ENCODE measurements at regions not wholly inside any gene's neighbourhood (a gene's known extent, or its start where the extent isn't known, plus 50 kb on each side); places are given as distances from the start of the nearest gene placed in this dataset.

DNA sequence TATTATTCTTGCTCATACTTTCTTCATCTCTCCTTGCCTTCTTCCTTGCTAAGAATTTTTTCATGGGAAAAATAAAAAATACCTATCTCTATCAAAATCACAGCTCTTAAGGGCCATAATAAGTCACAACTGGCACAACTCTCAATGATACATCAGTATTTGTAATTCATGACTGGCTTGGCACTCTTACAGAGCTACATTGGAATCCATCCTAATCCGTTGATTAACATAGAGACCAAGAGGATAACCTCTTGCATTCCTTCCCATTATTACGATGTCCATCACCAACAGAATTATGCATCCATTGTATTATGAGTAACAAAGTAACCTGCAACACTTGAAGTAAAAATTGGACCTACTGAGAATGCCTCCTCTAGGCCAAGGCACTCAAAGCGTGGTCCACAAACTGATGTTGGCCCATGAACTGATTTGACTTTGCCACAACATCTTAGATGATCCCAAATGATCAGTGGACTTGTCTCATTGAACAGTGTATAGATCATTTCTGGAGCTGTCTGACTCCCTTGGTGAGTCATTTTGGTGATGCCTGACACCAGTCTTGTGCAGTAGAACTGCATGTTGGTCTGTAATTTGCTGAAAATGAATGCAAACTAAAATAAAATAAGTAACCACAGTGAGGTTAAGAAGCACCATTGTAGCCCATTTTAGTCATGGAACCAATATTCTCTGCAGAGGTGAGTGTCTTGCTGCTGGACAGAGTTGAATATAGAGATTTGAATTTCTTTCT, 163.2 kb downstream of the AXIN2 start:
- Histone ChIP-seq H3K9me3 (ENCODE audit: control insufficient read depth in 1 of 2, low read length in 2 of 2) (no peaks in the 10 kb centered on the region), H3K4me3 (ENCODE audit: low read depth in 1 of 2, low read length in 2 of 2) (no peak overlapping the region), H3K27ac (ENCODE audit: low read depth, low read length) (no peak overlapping the region)

DNA sequence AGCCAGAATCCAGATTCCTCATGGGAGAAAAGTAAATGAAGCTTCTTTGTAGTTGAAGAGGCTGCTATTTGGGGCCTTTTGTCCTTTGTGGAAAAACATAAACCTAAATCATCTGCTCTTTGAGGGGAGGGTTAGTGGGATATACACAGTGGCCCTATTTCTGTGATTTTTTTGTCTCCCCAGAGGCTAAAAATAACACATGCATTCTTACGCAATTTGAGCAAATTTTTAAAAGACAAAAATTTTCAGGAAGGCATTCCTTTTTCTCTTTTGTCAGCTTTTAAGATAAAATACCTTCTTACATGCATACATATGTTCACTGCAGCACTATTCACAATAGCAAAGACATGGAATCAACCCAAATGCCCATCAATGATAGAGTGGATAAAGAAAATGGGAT, 165.5 kb downstream of the AXIN2 start:
- peaks cover 3 to 5% of the 10 kb centered on the region in 2 donors for H3K4me1 ChIP-seq (ENCODE audit: control insufficient read depth in 1 of 2, insufficient read depth in 2 of 2, low read length in 2 of 2)
- no peaks in the 10 kb centered on the region for H3K27me3 ChIP-seq (ENCODE audit: control insufficient read depth in 1 of 2, insufficient read depth in 2 of 2, low read length in 2 of 2)
- H3K27ac ChIP-seq (ENCODE audit: low read depth, low read length) = no peak overlapping the region
- H3K36me3 ChIP-seq (ENCODE audit: control insufficient read depth in 1 of 2, insufficient read depth in 2 of 2, low read length in 2 of 2) = no peaks in the 10 kb centered on the region
- no peaks in the 10 kb centered on the region for H3K9me3 ChIP-seq (ENCODE audit: control insufficient read depth in 1 of 2, low read length in 2 of 2)
- no peak overlapping the region for H3K9ac ChIP-seq (ENCODE audit: low read depth in 1 of 2, low read length in 2 of 2)
- H3K4me3 ChIP-seq (ENCODE audit: low read depth in 1 of 2, low read length in 2 of 2) = no peak overlapping the region

More for the DNA sequence above, 163.2 kb downstream of the AXIN2 start:
- Histone ChIP-seq H3K4me1 (ENCODE audit: control insufficient read depth in 1 of 2, insufficient read depth in 2 of 2, low read length in 2 of 2) (peaks cover 4 to 8% of the 10 kb centered on the region in 2 donors), H3K27me3 (ENCODE audit: control insufficient read depth in 1 of 2, insufficient read depth in 2 of 2, low read length in 2 of 2) (no peaks in the 10 kb centered on the region), H3K9ac (ENCODE audit: low read depth in 1 of 2, low read length in 2 of 2) (no peak overlapping the region), H3K36me3 (ENCODE audit: control insufficient read depth in 1 of 2, insufficient read depth in 2 of 2, low read length in 2 of 2) (no peaks in the 10 kb centered on the region)

DNA sequence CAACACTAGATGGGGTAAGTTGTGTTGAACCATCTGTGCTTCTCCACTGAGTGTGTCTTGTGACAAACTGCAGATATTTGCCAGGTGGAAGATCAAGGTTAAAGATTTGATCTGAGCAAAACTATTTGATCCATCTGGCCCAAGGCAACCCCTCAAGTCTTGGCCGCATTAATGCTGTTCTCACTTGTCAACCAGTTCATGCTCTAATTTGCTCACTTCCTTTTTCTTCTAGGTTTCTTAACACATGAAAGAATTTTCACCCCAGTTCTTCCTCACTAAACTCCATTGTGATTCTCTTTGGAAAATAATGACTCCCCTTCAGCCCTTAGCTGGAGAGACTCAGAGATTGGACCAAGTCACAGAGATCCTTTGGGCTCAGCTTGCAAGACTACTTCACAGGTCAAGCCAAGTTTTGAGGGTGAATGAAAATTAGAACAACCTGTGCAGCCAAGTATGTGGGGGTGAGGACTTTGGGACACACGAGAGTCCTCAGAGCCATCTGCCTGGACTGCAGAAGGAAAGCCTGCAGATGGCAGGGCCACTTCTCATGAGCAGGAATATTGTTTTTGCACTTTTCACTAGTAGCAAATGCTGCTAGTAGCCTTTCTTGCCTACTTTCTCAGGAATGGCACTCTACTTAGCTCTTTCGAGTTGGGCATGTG, 166.5 kb downstream of the AXIN2 start:
- no peaks in the 10 kb centered on the region for H3K36me3 ChIP-seq (ENCODE audit: control insufficient read depth in 1 of 2, insufficient read depth in 2 of 2, low read length in 2 of 2)
- no peaks in the 10 kb centered on the region for H3K27me3 ChIP-seq (ENCODE audit: control insufficient read depth in 1 of 2, insufficient read depth in 2 of 2, low read length in 2 of 2)
- H3K4me3 ChIP-seq (ENCODE audit: low read depth in 1 of 2, low read length in 2 of 2) = no peak overlapping the region
- no peak overlapping the region for H3K27ac ChIP-seq (ENCODE audit: low read depth, low read length)
- H3K9me3 ChIP-seq (ENCODE audit: control insufficient read depth in 1 of 2, low read length in 2 of 2) = no peaks in the 10 kb centered on the region
- no peaks in the 10 kb centered on the region for H3K4me1 ChIP-seq (ENCODE audit: control insufficient read depth in 1 of 2, insufficient read depth in 2 of 2, low read length in 2 of 2)
- H3K9ac ChIP-seq (ENCODE audit: low read depth in 1 of 2, low read length in 2 of 2) = no peak overlapping the region

DNA sequence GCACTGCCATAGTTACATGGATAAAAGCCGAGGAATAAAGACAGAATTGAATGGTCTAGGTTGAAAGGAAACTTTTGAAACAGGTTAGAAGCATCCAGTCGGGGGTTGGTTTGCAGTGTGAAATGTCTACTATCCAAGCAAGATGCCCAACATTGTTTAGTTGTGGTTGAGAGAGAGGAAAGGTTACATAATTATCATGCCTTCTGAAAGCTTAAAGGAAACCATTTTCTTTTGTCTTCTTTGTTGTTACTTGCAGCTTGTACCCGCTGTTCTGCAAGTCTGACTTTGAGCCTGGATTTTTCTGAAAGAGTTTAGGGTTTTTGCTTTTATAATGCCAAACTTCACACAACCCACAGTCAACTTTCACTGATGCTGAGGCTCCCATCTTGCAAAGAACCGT, 167.9 kb downstream of the AXIN2 start:
- Histone ChIP-seq H3K9ac (ENCODE audit: low read depth in 1 of 2, low read length in 2 of 2) (no peak overlapping the region), H3K4me3 (ENCODE audit: low read depth in 1 of 2, low read length in 2 of 2) (no peak overlapping the region), H3K27me3 (ENCODE audit: control insufficient read depth in 1 of 2, insufficient read depth in 2 of 2, low read length in 2 of 2) (no peaks in the 10 kb centered on the region), H3K36me3 (ENCODE audit: control insufficient read depth in 1 of 2, insufficient read depth in 2 of 2, low read length in 2 of 2) (no peaks in the 10 kb centered on the region), H3K4me1 (ENCODE audit: control insufficient read depth in 1 of 2, insufficient read depth in 2 of 2, low read length in 2 of 2) (no peaks in the 10 kb centered on the region), H3K9me3 (ENCODE audit: control insufficient read depth in 1 of 2, low read length in 2 of 2) (no peaks in the 10 kb centered on the region), H3K27ac (ENCODE audit: low read depth, low read length) (no peak overlapping the region)

DNA sequence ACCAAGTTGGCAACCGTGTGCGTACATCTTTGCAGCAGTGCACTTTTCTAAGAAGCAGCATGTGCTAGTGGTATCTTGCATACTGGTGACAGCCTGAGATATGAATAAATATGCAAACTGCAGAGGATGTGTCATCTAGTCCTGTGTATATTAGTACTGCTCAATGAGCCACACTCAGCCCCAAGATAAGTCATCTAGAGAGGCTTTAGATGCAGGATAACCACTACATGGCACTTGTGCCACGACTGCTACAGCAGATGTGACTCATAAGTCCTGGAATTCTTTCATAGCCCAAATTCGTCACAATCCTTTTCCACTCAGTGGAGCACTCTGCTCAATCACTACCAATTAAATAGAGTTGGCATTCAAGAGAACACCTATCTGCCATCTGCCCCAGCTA, 171.5 kb downstream of the AXIN2 start:
- no peaks in the 10 kb centered on the region for H3K36me3 ChIP-seq (ENCODE audit: control insufficient read depth in 1 of 2, insufficient read depth in 2 of 2, low read length in 2 of 2)
- H3K27me3 ChIP-seq (ENCODE audit: control insufficient read depth in 1 of 2, insufficient read depth in 2 of 2, low read length in 2 of 2) = no peaks in the 10 kb centered on the region
- H3K4me3 ChIP-seq (ENCODE audit: low read depth in 1 of 2, low read length in 2 of 2) = no peak overlapping the region
- H3K27ac ChIP-seq (ENCODE audit: low read depth, low read length) = no peak overlapping the region
- no peaks in the 10 kb centered on the region for H3K9me3 ChIP-seq (ENCODE audit: control insufficient read depth in 1 of 2, low read length in 2 of 2)
- H3K9ac ChIP-seq (ENCODE audit: low read depth in 1 of 2, low read length in 2 of 2) = no peak overlapping the region
- H3K4me1 ChIP-seq (ENCODE audit: control insufficient read depth in 1 of 2, insufficient read depth in 2 of 2, low read length in 2 of 2) = no peaks in the 10 kb centered on the region

DNA sequence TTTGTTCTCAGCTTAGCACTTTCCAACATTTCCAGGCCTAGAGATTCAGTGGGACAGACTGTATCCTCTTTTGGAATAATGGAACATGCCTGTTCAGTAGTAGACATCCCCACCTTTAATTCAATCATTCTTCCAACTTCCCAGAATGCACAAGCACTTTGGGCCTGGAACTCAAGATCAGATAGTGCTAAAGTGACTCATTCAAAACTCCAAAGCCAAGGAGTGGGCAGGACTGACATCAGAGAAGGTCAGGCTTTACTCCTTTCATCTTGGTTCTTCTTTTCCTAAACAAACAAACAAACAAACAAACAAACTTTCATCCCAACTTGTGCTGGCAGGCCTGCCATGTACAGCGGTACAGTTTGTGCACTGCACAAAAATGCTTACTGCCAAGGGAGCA, 172.0 kb downstream of the AXIN2 start:
- Histone ChIP-seq H3K4me3 (ENCODE audit: low read depth in 1 of 2, low read length in 2 of 2) (no peak overlapping the region), H3K9me3 (ENCODE audit: control insufficient read depth in 1 of 2, low read length in 2 of 2) (no peaks in the 10 kb centered on the region), H3K4me1 (ENCODE audit: control insufficient read depth in 1 of 2, insufficient read depth in 2 of 2, low read length in 2 of 2) (no peaks in the 10 kb centered on the region), H3K9ac (ENCODE audit: low read depth in 1 of 2, low read length in 2 of 2) (no peak overlapping the region), H3K36me3 (ENCODE audit: control insufficient read depth in 1 of 2, insufficient read depth in 2 of 2, low read length in 2 of 2) (no peaks in the 10 kb centered on the region), H3K27ac (ENCODE audit: low read depth, low read length) (no peak overlapping the region), H3K27me3 (ENCODE audit: control insufficient read depth in 1 of 2, insufficient read depth in 2 of 2, low read length in 2 of 2) (no peaks in the 10 kb centered on the region)

DNA sequence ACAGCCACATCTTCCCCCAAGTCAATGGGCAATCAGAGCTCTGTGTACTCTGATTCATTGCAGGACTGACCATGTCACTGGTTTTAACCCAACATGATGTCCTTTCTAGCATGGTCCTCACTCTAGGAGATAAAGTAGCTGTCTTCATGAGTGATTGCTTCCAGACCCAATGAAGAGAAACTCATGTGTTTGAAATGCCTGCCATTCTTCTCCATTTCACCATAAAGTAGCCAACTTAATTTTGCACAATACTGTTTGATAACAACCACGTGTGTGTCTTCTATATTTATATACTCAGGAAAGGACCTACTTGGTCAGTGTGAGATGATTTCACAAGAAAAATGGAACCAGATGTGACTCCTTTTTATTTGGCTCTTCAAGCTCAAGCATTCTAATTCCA, 172.5 kb downstream of the AXIN2 start:
- no peak overlapping the region for H3K4me3 ChIP-seq (ENCODE audit: low read depth in 1 of 2, low read length in 2 of 2)
- no peaks in the 10 kb centered on the region for H3K27me3 ChIP-seq (ENCODE audit: control insufficient read depth in 1 of 2, insufficient read depth in 2 of 2, low read length in 2 of 2)
- H3K36me3 ChIP-seq (ENCODE audit: control insufficient read depth in 1 of 2, insufficient read depth in 2 of 2, low read length in 2 of 2) = no peaks in the 10 kb centered on the region
- H3K9me3 ChIP-seq (ENCODE audit: control insufficient read depth in 1 of 2, low read length in 2 of 2) = no peaks in the 10 kb centered on the region
- H3K4me1 ChIP-seq (ENCODE audit: control insufficient read depth in 1 of 2, insufficient read depth in 2 of 2, low read length in 2 of 2) = no peaks in the 10 kb centered on the region
- H3K9ac ChIP-seq (ENCODE audit: low read depth in 1 of 2, low read length in 2 of 2) = no peak overlapping the region
- H3K27ac ChIP-seq (ENCODE audit: low read depth, low read length) = no peak overlapping the region

DNA sequence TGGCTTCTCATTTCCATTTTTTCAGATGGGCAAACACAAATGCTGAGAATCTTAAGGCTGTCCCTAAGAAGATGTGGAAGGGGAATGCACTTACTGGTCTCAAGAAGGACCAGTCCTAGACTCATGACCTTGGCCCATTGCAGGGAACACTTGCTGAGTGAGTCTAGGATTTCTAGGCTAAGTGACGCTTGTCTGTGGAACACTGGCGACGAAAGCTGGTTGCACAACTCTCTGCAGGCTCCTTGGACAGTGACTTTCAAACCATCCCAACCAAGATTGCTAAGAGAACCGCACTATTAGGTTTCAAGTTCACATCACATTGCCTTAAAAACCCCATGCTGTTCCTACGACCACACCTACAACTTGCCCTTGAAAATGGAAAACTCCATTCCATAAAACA, 174.1 kb downstream of the AXIN2 start:
- no peaks in the 10 kb centered on the region for H3K4me1 ChIP-seq (ENCODE audit: control insufficient read depth in 1 of 2, insufficient read depth in 2 of 2, low read length in 2 of 2)
- no peak overlapping the region for H3K4me3 ChIP-seq (ENCODE audit: low read depth in 1 of 2, low read length in 2 of 2)
- no peaks in the 10 kb centered on the region for H3K27me3 ChIP-seq (ENCODE audit: control insufficient read depth in 1 of 2, insufficient read depth in 2 of 2, low read length in 2 of 2)
- H3K36me3 ChIP-seq (ENCODE audit: control insufficient read depth in 1 of 2, insufficient read depth in 2 of 2, low read length in 2 of 2) = no peaks in the 10 kb centered on the region
- H3K9me3 ChIP-seq (ENCODE audit: control insufficient read depth in 1 of 2, low read length in 2 of 2) = no peaks in the 10 kb centered on the region
- no peak overlapping the region for H3K9ac ChIP-seq (ENCODE audit: low read depth in 1 of 2, low read length in 2 of 2)
- H3K27ac ChIP-seq (ENCODE audit: low read depth, low read length) = no peak overlapping the region

DNA sequence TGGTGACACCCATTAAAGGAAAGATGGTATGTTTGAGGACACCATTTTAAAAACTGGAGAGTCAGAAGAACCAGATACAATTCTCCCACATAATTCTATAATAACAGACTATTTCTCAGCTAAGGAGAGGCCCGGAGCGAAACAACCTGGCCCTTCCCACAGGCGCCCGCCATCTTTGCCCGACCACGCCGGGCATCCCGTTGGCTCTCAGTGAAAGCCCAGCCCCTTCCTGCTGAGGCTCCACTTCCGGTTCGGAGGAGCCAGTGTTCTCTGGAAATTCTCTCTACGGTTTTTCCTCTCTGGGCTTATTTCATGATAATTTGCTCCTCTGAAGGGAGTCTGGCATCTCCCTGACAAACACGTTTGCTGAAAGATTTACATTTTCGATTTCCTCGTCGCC, 175.7 kb downstream of the AXIN2 start:
- no peaks in the 10 kb centered on the region for H3K27me3 ChIP-seq (ENCODE audit: control insufficient read depth in 1 of 2, insufficient read depth in 2 of 2, low read length in 2 of 2)
- H3K4me1 ChIP-seq (ENCODE audit: control insufficient read depth in 1 of 2, insufficient read depth in 2 of 2, low read length in 2 of 2) = no peaks in the 10 kb centered on the region
- no peaks in the 10 kb centered on the region for H3K9me3 ChIP-seq (ENCODE audit: control insufficient read depth in 1 of 2, low read length in 2 of 2)
- H3K9ac ChIP-seq (ENCODE audit: low read depth in 1 of 2, low read length in 2 of 2) = no peak overlapping the region
- no peak overlapping the region for H3K27ac ChIP-seq (ENCODE audit: low read depth, low read length)
- no peak overlapping the region for H3K4me3 ChIP-seq (ENCODE audit: low read depth in 1 of 2, low read length in 2 of 2)
- H3K36me3 ChIP-seq (ENCODE audit: control insufficient read depth in 1 of 2, insufficient read depth in 2 of 2, low read length in 2 of 2) = no peaks in the 10 kb centered on the region

DNA sequence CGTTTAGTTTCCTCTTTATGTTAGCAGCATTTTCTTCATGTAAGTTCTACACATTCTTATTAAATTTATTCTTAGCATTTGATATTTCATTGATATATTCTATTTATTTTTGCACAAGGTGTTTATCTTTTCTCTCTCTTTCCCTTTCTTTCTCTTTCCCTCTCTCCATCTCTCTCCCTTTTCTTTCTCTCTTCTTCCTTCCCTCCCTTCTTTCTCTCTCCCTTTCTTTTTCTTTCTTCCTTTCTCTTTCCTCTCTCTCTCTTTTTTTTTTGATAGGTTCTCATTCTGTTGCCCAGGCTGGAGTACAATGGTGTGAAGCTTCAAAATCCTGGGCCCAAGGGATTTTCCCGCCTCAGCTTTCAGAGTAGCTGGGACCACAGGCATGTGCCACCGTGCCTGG, 176.4 kb downstream of the AXIN2 start:
- Histone ChIP-seq H3K36me3 (ENCODE audit: control insufficient read depth in 1 of 2, insufficient read depth in 2 of 2, low read length in 2 of 2) (no peaks in the 10 kb centered on the region), H3K4me3 (ENCODE audit: low read depth in 1 of 2, low read length in 2 of 2) (no peak overlapping the region), H3K9ac (ENCODE audit: low read depth in 1 of 2, low read length in 2 of 2) (no peak overlapping the region), H3K27ac (ENCODE audit: low read depth, low read length) (no peak overlapping the region), H3K27me3 (ENCODE audit: control insufficient read depth in 1 of 2, insufficient read depth in 2 of 2, low read length in 2 of 2) (no peaks in the 10 kb centered on the region), H3K4me1 (ENCODE audit: control insufficient read depth in 1 of 2, insufficient read depth in 2 of 2, low read length in 2 of 2) (no peaks in the 10 kb centered on the region), H3K9me3 (ENCODE audit: control insufficient read depth in 1 of 2, low read length in 2 of 2) (no peaks in the 10 kb centered on the region)
